ENCODE measurements at regions not wholly inside any gene's neighbourhood (a gene's known extent, or its start where the extent isn't known, plus 50 kb on each side); places are given as distances from the start of the nearest gene placed in this dataset.
"Not testable (repeated sequence)": the region's sequence is repeated elsewhere in the genome, so short reads cannot be mapped to it uniquely, and the experiment has no call there.

DNA sequence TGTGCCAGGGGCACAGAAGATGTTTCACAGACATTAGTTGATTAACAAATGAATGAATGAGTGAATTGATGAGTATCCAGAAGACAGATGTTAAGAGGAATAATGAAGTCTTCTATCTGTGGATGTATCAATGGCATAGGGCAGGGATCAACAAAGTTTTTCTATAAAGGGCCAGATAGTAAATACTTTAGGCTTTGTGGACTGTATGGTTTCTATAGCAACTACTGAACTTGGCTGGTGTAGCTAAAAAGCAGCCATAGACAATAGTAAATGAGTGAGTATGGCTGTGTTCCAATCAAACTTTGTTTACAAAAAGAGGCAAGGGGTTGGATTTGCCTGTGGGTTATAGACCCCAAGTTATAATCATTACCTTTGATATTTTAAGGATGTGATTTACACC lies 144.0 kb downstream of the PRL start:
- TF ChIP-seq, protein P1, sequence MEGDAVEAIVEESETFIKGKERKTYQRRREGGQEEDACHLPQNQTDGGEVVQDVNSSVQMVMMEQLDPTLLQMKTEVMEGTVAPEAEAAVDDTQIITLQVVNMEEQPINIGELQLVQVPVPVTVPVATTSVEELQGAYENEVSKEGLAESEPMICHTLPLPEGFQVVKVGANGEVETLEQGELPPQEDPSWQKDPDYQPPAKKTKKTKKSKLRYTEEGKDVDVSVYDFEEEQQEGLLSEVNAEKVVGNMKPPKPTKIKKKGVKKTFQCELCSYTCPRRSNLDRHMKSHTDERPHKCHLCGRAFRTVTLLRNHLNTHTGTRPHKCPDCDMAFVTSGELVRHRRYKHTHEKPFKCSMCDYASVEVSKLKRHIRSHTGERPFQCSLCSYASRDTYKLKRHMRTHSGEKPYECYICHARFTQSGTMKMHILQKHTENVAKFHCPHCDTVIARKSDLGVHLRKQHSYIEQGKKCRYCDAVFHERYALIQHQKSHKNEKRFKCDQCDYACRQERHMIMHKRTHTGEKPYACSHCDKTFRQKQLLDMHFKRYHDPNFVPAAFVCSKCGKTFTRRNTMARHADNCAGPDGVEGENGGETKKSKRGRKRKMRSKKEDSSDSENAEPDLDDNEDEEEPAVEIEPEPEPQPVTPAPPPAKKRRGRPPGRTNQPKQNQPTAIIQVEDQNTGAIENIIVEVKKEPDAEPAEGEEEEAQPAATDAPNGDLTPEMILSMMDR (IDR thresholded peaks at IDR 0.05; ENCODE audit: insufficient read depth, low read depth, low read length, missing control alignments), result no peak
- no peak overlapping the region for H3K4me3 ChIP-seq (ENCODE audit: low read length)
- no peak for DNase-seq (ENCODE audit: low read depth)

DNA sequence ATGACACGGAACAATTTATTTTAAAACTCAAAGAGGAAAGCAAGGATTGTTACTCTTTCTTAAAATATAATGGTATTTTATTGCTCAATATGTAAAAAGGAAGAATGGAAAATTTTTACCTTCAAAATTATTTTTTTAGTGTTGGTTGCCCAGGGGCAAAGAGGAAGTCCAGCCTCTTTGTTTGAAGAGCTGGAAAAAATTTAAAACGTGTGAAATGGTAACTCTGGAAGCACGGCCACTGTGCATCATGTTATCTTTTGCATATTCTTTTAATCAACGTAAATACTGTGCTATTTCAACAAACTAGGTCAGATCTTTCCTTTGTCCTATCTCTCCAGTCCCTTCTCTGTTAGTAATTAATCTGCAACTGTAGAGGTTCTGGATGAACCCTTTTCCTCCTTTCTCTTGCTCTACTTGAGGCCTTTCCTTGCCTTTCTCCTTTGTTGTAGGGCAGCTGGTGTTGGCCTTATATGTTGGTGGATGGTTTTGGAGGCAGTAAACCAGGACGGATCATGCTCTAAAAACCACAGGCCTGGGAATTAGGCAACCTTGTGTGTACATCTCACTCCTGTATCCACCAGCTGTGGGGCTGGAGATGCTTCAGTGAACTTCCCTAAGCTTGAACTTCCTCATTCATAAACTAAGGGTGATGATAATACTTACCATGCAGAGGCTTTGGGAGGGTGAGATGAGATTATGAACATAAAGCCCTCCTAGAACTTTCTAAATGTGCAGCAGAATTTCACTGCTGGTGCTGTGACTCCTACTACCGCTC lies 143.3 kb downstream of the PRL start:
- no peak for DNase-seq (ENCODE audit: low read depth)
- no peak overlapping the region for H3K4me3 ChIP-seq (ENCODE audit: low read length)
- TF ChIP-seq, protein P1 (IDR thresholded peaks at IDR 0.05; ENCODE audit: insufficient read depth, low read depth, low read length, missing control alignments), result no peak

DNA sequence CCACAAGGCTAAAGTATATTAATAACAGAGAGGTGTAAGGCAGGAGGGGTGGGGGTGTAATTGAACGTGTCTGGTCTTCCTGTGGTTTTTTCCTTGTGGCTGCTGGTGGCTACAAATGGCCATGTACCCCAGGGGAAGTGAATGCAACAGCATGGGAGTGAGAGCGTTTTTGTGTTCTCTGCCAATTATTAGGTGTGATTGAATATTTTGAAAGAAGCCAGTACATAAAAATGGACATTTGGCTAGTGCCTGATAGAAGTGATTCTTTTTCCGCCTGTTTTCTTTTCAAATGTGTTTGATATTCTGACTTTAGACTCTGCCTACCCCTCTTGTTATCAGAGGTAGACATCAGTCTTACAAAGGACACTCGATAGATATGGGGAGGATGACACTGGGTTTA lies 141.3 kb downstream of the PRL start:
- no peak for DNase-seq (ENCODE audit: low read depth)
- no peak overlapping the region for H3K4me3 ChIP-seq (ENCODE audit: low read length)
- TF ChIP-seq, protein P1 (IDR thresholded peaks at IDR 0.05; ENCODE audit: insufficient read depth, low read depth, low read length, missing control alignments), result no peak

DNA sequence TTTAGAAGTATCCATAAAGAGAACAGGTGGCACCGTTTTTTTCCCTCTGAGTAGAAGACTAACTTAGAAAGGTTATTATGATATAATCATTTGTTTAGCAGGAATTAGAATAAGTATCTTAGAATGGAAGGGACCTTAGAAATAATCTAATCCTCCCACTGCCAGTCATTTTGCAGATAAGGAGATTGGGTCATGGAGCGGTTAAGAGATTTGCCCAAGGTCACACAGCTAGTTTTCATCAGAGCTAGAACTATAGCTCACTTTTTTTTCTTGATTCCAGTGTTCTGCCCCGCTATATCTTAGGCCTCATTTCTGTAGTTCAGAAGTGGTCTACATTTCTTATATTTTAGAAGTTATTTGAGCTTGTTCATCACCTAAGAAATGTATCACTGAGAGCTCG lies 139.6 kb downstream of the PRL start:
- DNase-seq (ENCODE audit: low read depth), result no peak
- no peak overlapping the region for H3K4me3 ChIP-seq (ENCODE audit: low read length)
- TF ChIP-seq, protein P1 (IDR thresholded peaks at IDR 0.05; ENCODE audit: insufficient read depth, low read depth, low read length, missing control alignments), result no peak

DNA sequence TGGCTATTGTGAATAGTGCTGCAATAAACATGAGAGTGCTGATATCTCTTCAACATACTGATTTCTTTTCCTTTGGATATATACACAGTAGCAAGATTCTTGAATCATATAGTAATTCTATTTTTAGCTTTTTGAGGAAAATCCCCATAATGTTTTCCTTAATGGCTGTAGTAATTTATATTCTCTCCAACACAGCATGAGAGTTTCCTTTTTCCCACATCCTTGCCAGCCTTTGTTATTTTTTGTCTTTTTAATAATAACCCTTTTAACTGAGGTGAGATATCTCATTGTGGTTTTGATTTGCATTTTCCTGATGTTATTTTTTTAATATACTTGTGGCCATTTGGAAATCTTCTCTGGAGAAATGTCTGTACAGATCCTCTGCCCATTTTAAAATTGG lies 132.6 kb downstream of the PRL start:
- TF ChIP-seq, protein P1 (IDR thresholded peaks at IDR 0.05; ENCODE audit: insufficient read depth, low read depth, low read length, missing control alignments), result no peak
- no peak overlapping the region for H3K4me3 ChIP-seq (ENCODE audit: low read length)
- no peak for DNase-seq (ENCODE audit: low read depth)

DNA sequence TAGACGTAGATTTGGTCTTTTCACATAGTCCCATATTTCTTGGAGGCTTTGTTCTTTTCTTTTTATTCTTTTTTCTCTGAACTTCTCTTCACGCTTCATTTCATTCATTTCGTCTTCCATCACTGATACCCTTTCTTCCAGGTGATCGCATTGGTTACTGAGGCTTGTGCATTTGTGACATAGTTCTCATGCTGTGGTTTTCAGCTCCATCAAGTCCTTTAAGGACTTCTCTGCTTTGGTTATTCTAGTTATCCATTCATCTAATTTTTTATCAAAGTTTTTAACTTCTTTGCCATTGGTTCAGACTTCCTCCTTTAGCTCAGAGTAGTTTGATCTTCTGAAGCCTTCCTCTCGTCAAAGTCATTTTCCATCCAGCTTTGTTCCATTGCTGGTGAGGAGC lies 125.8 kb downstream of the PRL start:
- not testable (repeated sequence) for DNase-seq (ENCODE audit: low read depth)

DNA sequence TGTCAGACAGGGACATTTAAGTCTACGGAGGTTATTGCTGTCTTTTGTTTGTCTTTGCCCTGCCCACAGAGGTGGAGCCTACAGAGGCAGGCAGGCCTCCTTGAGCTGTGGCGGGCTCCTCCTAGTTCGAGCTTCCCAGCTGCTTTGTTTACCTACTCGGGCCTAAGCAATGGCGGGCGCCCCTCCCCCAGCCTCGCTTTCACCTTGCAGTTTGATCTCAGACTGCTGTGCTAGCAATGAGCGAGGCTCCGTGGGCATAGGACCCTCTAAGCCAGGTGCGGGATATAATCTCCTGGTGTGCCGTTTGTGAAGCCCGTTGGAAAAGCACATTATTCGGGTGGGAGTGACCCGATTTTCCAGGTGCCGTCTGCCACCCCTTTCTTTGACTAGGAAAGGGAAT lies 125.0 kb downstream of the PRL start:
- not testable (repeated sequence) for DNase-seq (ENCODE audit: low read depth); H3K4me3 ChIP-seq (ENCODE audit: low read length)

More for the DNA sequence above, 125.8 kb downstream of the PRL start:
- not testable (repeated sequence) for H3K4me3 ChIP-seq (ENCODE audit: low read length)

DNA sequence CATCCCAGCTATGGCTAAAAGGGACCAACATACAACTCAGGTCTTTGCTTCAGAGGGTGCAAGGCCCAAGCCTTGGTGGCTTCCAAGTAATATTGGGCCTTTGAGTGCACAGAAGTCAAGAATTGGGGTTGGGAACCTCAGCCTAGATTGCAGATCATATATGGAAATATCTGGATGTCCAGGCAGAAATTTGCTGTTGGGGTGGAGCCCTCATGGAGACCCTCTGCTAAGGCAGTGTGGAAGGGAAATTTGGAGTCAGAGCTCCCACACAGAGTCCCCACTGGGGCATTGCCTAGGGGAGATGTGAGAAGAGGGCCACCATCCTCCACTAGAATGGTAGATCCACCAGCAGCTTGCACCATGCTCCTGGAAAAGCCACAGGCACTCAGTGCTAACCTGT lies 123.5 kb downstream of the PRL start:
- DNase-seq (ENCODE audit: low read depth), result no peak
- no peak overlapping the region for H3K4me3 ChIP-seq (ENCODE audit: low read length)
- TF ChIP-seq, protein P1 (IDR thresholded peaks at IDR 0.05; ENCODE audit: insufficient read depth, low read depth, low read length, missing control alignments), result no peak

DNA sequence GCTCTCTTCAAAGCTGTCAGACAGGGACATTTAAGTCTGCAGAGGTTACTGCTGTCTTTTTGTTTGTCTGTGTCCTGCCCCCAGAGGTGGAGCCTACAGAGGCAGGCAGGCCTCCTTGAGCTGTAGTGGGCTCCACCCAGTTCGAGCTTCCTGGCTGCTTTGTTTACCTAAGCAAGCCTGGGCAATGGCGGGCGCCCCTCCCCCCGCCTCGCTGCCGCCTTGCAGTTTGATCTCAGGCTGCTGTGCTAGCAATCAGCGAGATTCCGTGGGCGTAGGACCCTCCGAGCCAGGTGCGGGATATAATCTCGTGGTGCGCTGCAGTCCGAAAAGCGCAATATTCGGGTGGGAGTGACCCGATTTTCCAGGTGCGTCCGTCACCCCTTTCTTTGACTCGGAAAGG lies 116.6 kb downstream of the PRL start:
- not testable (repeated sequence) for H3K4me3 ChIP-seq (ENCODE audit: low read length); DNase-seq (ENCODE audit: low read depth)
